ENCODE measurements at regions not wholly inside any gene's neighbourhood (a gene's known extent, or its start where the extent isn't known, plus 50 kb on each side); places are given as distances from the start of the nearest gene placed in this dataset.

GRCh38 chrX:112512509-112512908 lies 167.2 kb downstream of the LHFPL1 start:
- no peak overlapping the region for H3K4me2 ChIP-seq (ENCODE audit: low read length)
- no peak overlapping the region for H3K9ac ChIP-seq (ENCODE audit: low read length)
- H3K9me2 ChIP-seq (ENCODE audit: low read depth, low read length): no peaks in the 10 kb centered on the region
- TF ChIP-seq CTCF (IDR thresholded peaks at IDR 0.05; ENCODE audit: low read length) (no peak), EZH2 (IDR thresholded peaks at IDR 0.05; ENCODE audit: borderline replicate concordance, low read length) (no peak)
- H3K9me3 ChIP-seq (ENCODE audit: low read length): no peaks in the 10 kb centered on the region
- H3K36me3 ChIP-seq (ENCODE audit: insufficient read depth, low read length): no peaks in the 10 kb centered on the region
- H4K20me1 ChIP-seq (ENCODE audit: insufficient read depth, low read length): no peaks in the 10 kb centered on the region
- H3K27me3 ChIP-seq (ENCODE audit: insufficient read depth, low read length): no peaks in the 10 kb centered on the region
- no peak overlapping the region for H2AFZ ChIP-seq (ENCODE audit: low read length)
- no peak overlapping the region for H3K27ac ChIP-seq (ENCODE audit: low read depth, low read length, poor library complexity, severe bottlenecking)
- H3F3A ChIP-seq (ENCODE audit: insufficient read depth, low read length): no peaks in the 10 kb centered on the region
- H3K4me3 ChIP-seq (ENCODE audit: low read depth, low read length, poor library complexity, severe bottlenecking): no peak overlapping the region
- H3K4me1 ChIP-seq (ENCODE audit: insufficient read depth, low read length, severe bottlenecking): no peaks in the 10 kb centered on the region
- no peaks in the 10 kb centered on the region for H3K79me2 ChIP-seq (ENCODE audit: insufficient read depth, low read length)

- H3K4me3 ChIP-seq (ENCODE audit: low read depth, low read length, poor library complexity, severe bottlenecking): no peak overlapping the region
- no peak overlapping the region for H3K9ac ChIP-seq (ENCODE audit: low read length)
- TF ChIP-seq EZH2 (IDR thresholded peaks at IDR 0.05; ENCODE audit: borderline replicate concordance, low read length) (no peak), CTCF (IDR thresholded peaks at IDR 0.05; ENCODE audit: low read length) (no peak)
- H3K27me3 ChIP-seq (ENCODE audit: insufficient read depth, low read length): no peaks in the 10 kb centered on the region
- H3K4me1 ChIP-seq (ENCODE audit: insufficient read depth, low read length, severe bottlenecking): no peaks in the 10 kb centered on the region
- H3K4me2 ChIP-seq (ENCODE audit: low read length): no peak overlapping the region
- no peak overlapping the region for H3K27ac ChIP-seq (ENCODE audit: low read depth, low read length, poor library complexity, severe bottlenecking)
- no peaks in the 10 kb centered on the region for H3K9me2 ChIP-seq (ENCODE audit: low read depth, low read length)
- H2AFZ ChIP-seq (ENCODE audit: low read length): no peak overlapping the region
- H4K20me1 ChIP-seq (ENCODE audit: insufficient read depth, low read length): no peaks in the 10 kb centered on the region
- H3K36me3 ChIP-seq (ENCODE audit: insufficient read depth, low read length): no peaks in the 10 kb centered on the region
- H3K79me2 ChIP-seq (ENCODE audit: insufficient read depth, low read length): no peaks in the 10 kb centered on the region
- H3F3A ChIP-seq (ENCODE audit: insufficient read depth, low read length): no peaks in the 10 kb centered on the region
- H3K9me3 ChIP-seq (ENCODE audit: low read length): no peaks in the 10 kb centered on the region
Measured at GRCh38 chrX:112510629-112511028, 169.1 kb downstream of the LHFPL1 start.

- Histone ChIP-seq H3K9me2 (ENCODE audit: low read depth, low read length) (no peaks in the 10 kb centered on the region), H4K20me1 (ENCODE audit: insufficient read depth, low read length) (no peaks in the 10 kb centered on the region), H3K4me1 (ENCODE audit: insufficient read depth, low read length, severe bottlenecking) (no peaks in the 10 kb centered on the region), H3K27me3 (ENCODE audit: insufficient read depth, low read length) (no peaks in the 10 kb centered on the region), H3K9ac (ENCODE audit: low read length) (no peak overlapping the region), H3K36me3 (ENCODE audit: insufficient read depth, low read length) (no peaks in the 10 kb centered on the region), H3K9me3 (ENCODE audit: low read length) (no peaks in the 10 kb centered on the region), H3F3A (ENCODE audit: insufficient read depth, low read length) (no peaks in the 10 kb centered on the region), H2AFZ (ENCODE audit: low read length) (no peak overlapping the region), H3K4me2 (ENCODE audit: low read length) (no peak overlapping the region), H3K27ac (ENCODE audit: low read depth, low read length, poor library complexity, severe bottlenecking) (no peak overlapping the region), H3K4me3 (ENCODE audit: low read depth, low read length, poor library complexity, severe bottlenecking) (no peak overlapping the region), H3K79me2 (ENCODE audit: insufficient read depth, low read length) (no peaks in the 10 kb centered on the region)
- no peak for TF ChIP-seq EZH2 (IDR thresholded peaks at IDR 0.05; ENCODE audit: borderline replicate concordance, low read length)
- TF ChIP-seq CTCF (IDR thresholded peaks at IDR 0.05; ENCODE audit: low read length): no peak
Measured at GRCh38 chrX:112477653-112478052, 202.1 kb downstream of the LHFPL1 start.

All from OCI-LY1 (cell line).